Choroid plexus epithelial cell (primary cell): ENCODE measurements at regions not wholly inside any gene's neighbourhood (a gene's known extent, or its start where the extent isn't known, plus 50 kb on each side); places are given as distances from the start of the nearest gene placed in this dataset.

Experiments used
- DNase-seq: peaks from one replicate; pipeline ENCODE4 v3.0.0-alpha.2; 2010; ENCODE audit warnings: low read depth
- H3K4me3 ChIP-seq: 2 replicates; pipeline ENCODE4 v1.5.1; 2011; ENCODE audit warnings: low read depth, mild to moderate bottlenecking, control low read depth, low read length, moderate library complexity
- TF ChIP-seq, protein P1 (sequence below): conservative IDR thresholded peaks from 2 replicates; pipeline ENCODE4 v1.5.1; 2011; ENCODE audit warnings: low read depth, mild to moderate bottlenecking, control low read depth, inconsistent platforms, low read length, moderate library complexity

DNA sequence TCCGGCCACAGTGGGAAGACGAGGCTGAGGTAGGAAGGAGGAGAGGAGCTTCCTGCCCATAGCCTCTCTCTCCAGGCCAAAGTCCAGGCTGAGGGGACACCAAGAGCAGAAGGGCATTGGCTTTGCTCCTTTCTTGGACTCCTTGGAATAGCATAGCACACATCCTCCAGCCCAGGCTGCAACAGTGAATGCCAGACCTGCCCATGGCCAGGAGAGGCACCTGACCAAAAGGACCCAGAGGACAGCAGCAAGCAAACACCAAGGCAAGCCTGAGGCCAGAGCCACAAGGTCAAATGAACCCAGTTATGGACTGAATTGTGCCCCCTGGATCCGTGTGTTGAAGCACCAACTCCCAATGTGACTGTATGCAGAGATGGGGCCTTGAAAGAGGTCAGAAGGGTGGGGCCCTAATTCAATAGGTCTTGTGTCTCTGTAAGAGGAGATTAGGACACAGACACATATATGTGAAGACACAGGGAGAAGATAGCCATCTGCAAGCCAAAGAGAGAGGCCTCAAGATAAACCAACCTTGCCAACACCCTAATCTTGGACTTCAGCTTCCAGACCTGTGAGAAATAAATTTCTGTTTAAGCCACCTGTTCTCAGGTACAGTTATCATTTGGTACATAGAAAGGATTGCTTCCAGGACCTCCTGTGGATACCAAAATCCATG is 126.5 kb upstream of the NXT1 start:
- TF ChIP-seq, protein P1, sequence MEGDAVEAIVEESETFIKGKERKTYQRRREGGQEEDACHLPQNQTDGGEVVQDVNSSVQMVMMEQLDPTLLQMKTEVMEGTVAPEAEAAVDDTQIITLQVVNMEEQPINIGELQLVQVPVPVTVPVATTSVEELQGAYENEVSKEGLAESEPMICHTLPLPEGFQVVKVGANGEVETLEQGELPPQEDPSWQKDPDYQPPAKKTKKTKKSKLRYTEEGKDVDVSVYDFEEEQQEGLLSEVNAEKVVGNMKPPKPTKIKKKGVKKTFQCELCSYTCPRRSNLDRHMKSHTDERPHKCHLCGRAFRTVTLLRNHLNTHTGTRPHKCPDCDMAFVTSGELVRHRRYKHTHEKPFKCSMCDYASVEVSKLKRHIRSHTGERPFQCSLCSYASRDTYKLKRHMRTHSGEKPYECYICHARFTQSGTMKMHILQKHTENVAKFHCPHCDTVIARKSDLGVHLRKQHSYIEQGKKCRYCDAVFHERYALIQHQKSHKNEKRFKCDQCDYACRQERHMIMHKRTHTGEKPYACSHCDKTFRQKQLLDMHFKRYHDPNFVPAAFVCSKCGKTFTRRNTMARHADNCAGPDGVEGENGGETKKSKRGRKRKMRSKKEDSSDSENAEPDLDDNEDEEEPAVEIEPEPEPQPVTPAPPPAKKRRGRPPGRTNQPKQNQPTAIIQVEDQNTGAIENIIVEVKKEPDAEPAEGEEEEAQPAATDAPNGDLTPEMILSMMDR = no peak
- DNase-seq = no peak
- H3K4me3 ChIP-seq = no peak overlapping the region

DNA sequence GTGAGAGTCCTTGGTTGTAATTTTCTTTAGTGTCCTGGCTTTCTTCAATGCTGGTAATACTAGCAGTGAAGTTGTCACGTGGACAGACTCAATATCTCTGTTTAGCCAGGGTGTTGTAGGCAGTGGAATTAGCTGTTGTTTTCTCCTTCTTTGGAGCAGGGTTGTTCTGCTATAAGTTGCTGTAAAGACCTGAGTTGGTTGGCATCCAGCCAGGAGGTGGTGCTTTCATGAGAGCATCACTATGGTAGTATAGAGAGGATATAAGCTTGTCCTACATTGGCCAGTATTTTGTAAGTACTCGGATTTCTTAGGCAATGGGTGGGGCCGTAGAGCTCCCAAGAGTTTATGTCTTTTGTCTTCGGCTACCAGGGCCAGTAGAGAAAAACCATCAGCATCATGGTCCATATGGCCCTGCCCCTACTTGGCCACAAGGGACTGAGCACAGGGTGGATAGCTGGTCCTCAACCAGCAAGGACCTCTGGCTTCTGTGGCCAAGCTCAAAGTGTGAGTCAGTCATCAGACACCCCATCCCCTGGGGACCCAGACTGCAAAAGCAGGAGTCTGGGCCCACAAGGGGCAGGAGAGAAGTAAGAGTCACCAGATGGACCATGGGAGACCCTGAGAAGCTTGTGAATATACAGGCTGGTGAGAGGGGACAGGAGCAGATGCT is 127.9 kb upstream of the NXT1 start:
- no peak for DNase-seq
- no peak overlapping the region for H3K4me3 ChIP-seq
- TF ChIP-seq, protein P1 = no peak

DNA sequence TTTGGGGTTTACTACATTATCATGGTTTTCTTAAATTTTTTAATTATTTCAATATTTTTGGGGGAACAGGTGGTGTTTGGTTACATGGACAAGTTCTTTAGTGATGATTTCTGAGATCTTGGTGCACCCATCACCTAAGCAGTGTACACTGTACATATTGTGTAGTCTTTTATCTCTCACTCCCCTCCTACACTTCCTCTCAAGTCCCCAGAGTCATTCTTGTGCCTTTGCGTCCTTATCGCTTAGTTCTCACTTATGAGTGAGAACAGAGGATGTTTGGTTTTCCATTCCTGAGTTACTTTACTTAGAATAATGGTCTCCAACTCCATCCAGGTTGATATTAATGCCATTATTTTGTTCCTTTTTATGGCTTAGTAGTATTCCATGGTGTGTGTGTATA is 130.9 kb upstream of the CD93 start:
- TF ChIP-seq, protein P1 = no peak
- H3K4me3 ChIP-seq = no peak overlapping the region
- no peak for DNase-seq

DNA sequence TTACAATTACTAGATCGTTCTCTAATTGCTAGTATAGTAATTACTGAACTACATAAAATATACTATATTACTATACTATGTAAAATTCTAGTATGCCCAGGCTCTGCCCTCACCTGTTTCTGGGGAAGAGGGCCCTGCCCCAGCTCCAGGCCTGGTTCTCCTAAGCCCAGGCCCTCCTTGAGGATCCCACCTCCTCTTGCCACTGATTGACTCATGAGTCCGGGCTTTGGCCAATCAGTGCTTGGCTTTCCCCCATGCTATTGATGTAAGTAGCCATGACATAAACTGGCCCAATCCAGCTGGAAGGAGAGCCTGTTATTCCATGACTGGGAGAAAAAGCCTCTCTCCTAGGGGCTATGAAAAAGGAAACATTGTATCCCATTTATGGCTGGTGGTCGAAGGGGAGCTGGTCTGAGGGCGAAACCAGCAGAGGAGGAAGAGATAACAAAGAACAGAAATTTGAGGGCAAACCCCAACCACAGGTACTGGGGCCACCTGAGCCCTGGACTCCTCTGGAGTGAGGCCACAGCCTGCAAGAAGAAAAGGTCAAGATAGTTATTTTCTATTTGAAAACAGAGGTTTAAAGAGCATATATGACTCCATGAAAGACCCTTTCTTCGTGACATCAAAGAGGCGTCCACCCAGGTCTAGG is 129.3 kb upstream of the CD93 start:
- no peak overlapping the region for H3K4me3 ChIP-seq
- DNase-seq = no peak
- TF ChIP-seq, protein P1 = no peak

DNA sequence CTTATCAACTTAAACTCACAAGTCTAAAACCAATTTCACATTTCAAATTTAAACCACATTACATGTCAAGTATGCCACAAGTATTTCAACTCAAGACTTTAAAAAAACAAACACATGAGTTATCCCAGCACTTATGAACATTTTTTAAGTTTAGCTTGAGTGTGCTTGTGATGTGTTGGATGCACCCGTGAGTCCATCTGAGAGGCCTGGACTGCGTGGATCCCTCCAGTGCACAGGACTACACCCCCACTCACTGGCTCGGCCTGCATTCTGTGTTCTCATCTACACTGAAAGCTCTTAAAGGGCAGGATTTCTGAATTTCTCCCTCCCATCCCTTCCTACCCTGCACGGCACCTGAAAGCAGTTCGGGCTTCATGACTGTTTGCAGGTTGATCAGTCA is 128.8 kb upstream of the CD93 start:
- TF ChIP-seq, protein P1 = no peak
- H3K4me3 ChIP-seq = no peak overlapping the region
- peak; percentile 73 for DNase-seq

DNA sequence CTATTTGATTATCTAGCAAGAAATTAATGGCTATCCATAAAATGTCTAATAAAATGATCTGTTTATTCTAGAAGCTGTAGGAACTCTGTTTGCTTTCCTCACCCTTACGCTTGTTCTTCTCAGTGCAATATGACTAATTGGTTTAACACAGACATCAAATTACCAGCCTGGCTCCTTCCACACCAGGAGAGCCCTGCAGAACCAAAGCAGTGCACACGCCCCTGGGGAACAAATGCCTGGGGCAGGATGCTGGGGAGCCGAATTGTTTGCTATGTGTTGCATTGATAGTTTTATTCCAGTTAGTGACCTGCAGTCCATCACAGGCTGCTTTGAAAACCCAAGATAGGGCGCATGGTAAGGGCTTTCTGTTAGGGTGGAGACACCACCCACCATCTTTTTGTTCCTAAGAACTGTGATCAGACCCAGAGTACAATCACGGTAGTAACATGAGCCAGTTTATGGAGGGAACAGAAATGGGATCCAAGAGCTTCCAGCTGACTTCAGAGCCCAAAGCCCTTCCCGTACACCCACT is 126.4 kb upstream of the CD93 start:
- DNase-seq = no peak
- no peak overlapping the region for H3K4me3 ChIP-seq
- TF ChIP-seq, protein P1 = no peak

DNA sequence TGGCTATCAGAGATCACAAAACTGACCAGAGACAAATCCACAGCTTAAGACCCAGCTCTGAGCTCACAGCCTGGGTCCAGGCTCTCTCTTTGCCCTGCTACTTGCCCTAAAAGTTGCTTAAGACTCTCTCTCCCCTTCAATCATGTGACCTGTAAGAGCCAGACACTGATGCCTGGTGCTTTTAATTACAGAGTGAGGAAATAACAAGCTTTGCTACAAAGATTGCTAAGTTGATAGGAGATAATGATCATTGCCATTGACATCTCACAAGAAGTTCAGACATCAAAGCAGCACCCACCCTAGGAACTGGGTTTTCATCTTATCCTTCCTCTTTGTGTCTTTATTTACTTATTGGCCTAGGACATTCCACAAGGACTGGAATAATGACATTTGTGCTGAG is 125.9 kb upstream of the CD93 start:
- no peak overlapping the region for H3K4me3 ChIP-seq
- TF ChIP-seq, protein P1 = no peak
- DNase-seq = no peak
